Muscle of back (tissue), 3 donors: ENCODE measurements at regions not wholly inside any gene's neighbourhood (a gene's known extent, or its start where the extent isn't known, plus 50 kb on each side); places are given as distances from the start of the nearest gene placed in this dataset.

Experiments used
- DNase-seq, 3 donors: peaks; one replicate each; pipeline versions ENCODE4 v3.0.0 to v3.0.0-alpha.2; 2013

- DNase-seq = no peak
Measured at GRCh38 chr7:28361551-28361950, 50.8 kb upstream of the CREB5 start.

GRCh38 chr7:28362182-28362581 is 50.1 kb upstream of the CREB5 start:
- DNase-seq = no peak
